Neuronal stem cell (in vitro differentiated cells): ENCODE measurements at regions not wholly inside any gene's neighbourhood (a gene's known extent, or its start where the extent isn't known, plus 50 kb on each side); places are given as distances from the start of the nearest gene placed in this dataset.

Experiments
- DNase-seq: peaks from one replicate; pipeline ENCODE4 v3.0.0-alpha.2; 2013; ENCODE audit warnings: low spot score
- H2AFZ ChIP-seq: one replicate; pipeline ENCODE4 v1.6.1; 2013; ENCODE audit warnings: mild to moderate bottlenecking, low read length, inconsistent platforms
- H2AK5ac ChIP-seq: 2 replicates; pipeline ENCODE4 v1.6.1; 2013; ENCODE audit warnings: low read depth, mild to moderate bottlenecking, inconsistent platforms, low read length, moderate library complexity, mixed read lengths
- H2BK120ac ChIP-seq: 2 replicates; pipeline ENCODE4 v1.6.1; 2013; ENCODE audit warnings: low read depth, mild to moderate bottlenecking, inconsistent platforms, low read length, moderate library complexity, mixed read lengths
- H2BK12ac ChIP-seq: one replicate; pipeline ENCODE4 v1.6.1; 2013; ENCODE audit warnings: low read length, inconsistent platforms
- H2BK15ac ChIP-seq: 2 replicates; pipeline ENCODE4 v1.6.1; 2013; ENCODE audit warnings: mild to moderate bottlenecking, low read length, inconsistent platforms, mixed read lengths
- H2BK5ac ChIP-seq: one replicate; pipeline ENCODE4 v1.6.1; 2013; ENCODE audit warnings: inconsistent platforms, mild to moderate bottlenecking, low read length, moderate library complexity
- H3K14ac ChIP-seq: one replicate; pipeline ENCODE4 v1.6.1; 2013; ENCODE audit warnings: low read length, inconsistent platforms
- H3K18ac ChIP-seq: 2 replicates; pipeline ENCODE4 v1.6.1; 2013; ENCODE audit warnings: low read length, inconsistent platforms
- H3K23ac ChIP-seq: 2 replicates; pipeline ENCODE4 v1.6.1; 2013; ENCODE audit warnings: low read depth, mild to moderate bottlenecking, mixed read lengths, low read length, inconsistent platforms; ENCODE audit not compliant: poor library complexity
- H3K27ac ChIP-seq: replicated peaks from 3 replicates; pipeline ENCODE4 v1.5.1; 2013; ENCODE audit warnings: low read length, inconsistent platforms
- H3K27me3 ChIP-seq, 3 experiments: 2 replicates each; pipeline ENCODE4 v1.6.1; 2013; ENCODE audit warnings: low read length in 3 of 3, mild to moderate bottlenecking in 2 of 3, inconsistent platforms in 1 of 3, low read depth in 1 of 3, mixed read lengths in 1 of 3, moderate library complexity in 1 of 3; ENCODE audit not compliant: control insufficient read depth in 3 of 3, insufficient read depth in 3 of 3
- H3K36me3 ChIP-seq, 2 donors: replicated peaks in 1 of 2; 2 replicates each; pipeline ENCODE4 v1.6.1; 2013; ENCODE audit warnings: low read length in 2 of 2; ENCODE audit not compliant: control insufficient read depth in 2 of 2, insufficient read depth in 2 of 2
- H3K4ac ChIP-seq: 2 replicates; pipeline ENCODE4 v1.6.1; 2013; ENCODE audit warnings: inconsistent platforms, mild to moderate bottlenecking, low read length, moderate library complexity
- H3K4me1 ChIP-seq, 2 donors: 1 replicate in 1 of 2; 2 replicates in 1 of 2; pipeline ENCODE4 v1.6.1; 2013; ENCODE audit warnings: low read length in 2 of 2, low read depth in 1 of 2; ENCODE audit not compliant: control insufficient read depth in 2 of 2, insufficient read depth in 1 of 2
- H3K4me2 ChIP-seq: one replicate; pipeline ENCODE4 v1.6.1; 2013; ENCODE audit warnings: mild to moderate bottlenecking, low read length, inconsistent platforms; ENCODE audit not compliant: insufficient read depth, poor library complexity, severe bottlenecking
- H3K4me3 ChIP-seq, 2 donors: 2 replicates each; pipeline ENCODE4 v1.5.1; 2013; ENCODE audit warnings: low read length in 2 of 2, mild to moderate bottlenecking in 2 of 2, inconsistent platforms in 1 of 2, moderate library complexity in 1 of 2
- H3K79me1 ChIP-seq: one replicate; pipeline ENCODE4 v1.6.1; 2013; ENCODE audit warnings: low read depth, mild to moderate bottlenecking, inconsistent platforms, low read length, moderate library complexity
- H3K9ac ChIP-seq: one replicate; pipeline ENCODE4 v1.6.1; 2013; ENCODE audit warnings: mild to moderate bottlenecking, low read depth, low read length, inconsistent platforms; ENCODE audit not compliant: poor library complexity
- H3K9me3 ChIP-seq, 2 donors: replicated peaks in 1 of 2; 2 replicates each; pipeline versions ENCODE3 to v1.6.1; 2013; ENCODE audit warnings: low read length in 2 of 2, mild to moderate bottlenecking in 2 of 2, inconsistent platforms in 1 of 2, low read depth in 1 of 2, mixed read lengths in 1 of 2, moderate library complexity in 1 of 2; ENCODE audit not compliant: control insufficient read depth in 2 of 2, insufficient read depth in 1 of 2
- H4K8ac ChIP-seq: one replicate; pipeline ENCODE4 v1.6.1; 2013; ENCODE audit warnings: low read depth, mild to moderate bottlenecking, inconsistent platforms, low read length, moderate library complexity
- H4K91ac ChIP-seq: one replicate; pipeline ENCODE4 v1.6.1; 2013; ENCODE audit warnings: low read length, low read depth, mild to moderate bottlenecking, inconsistent platforms; ENCODE audit not compliant: poor library complexity
- whole genome bisulfite sequencing, 2 donors: extraction: QIAGEN DNeasy Blood & Tissue Kit; methylation state at CpG; one replicate each; pipeline ENCODE4 v1.1.7; 2013; ENCODE audit warnings: missing lambda C conversion rate in 2 of 2, mixed read lengths in 1 of 2; ENCODE audit not compliant: insufficient read length in 2 of 2, insufficient replicate concordance in 1 of 2; ENCODE audit errors: extremely low coverage in 2 of 2; 5-methylcytosine and 5-hydroxymethylcytosine counted together

GRCh38 chr14:34003691-34004090 lies 52.8 kb upstream of the EGLN3 start:
- H2BK5ac ChIP-seq: no peak overlapping the region
- H2BK120ac ChIP-seq: no peak overlapping the region
- no peak overlapping the region for H4K91ac ChIP-seq
- H3K18ac ChIP-seq: no peak overlapping the region
- peaks cover 0 to 4% (median 0%) of the 10 kb centered on the region in 3 experiments for H3K27me3 ChIP-seq
- no peak overlapping the region for H3K23ac ChIP-seq
- H3K14ac ChIP-seq: no peak overlapping the region
- H3K36me3 ChIP-seq: no peaks in the 10 kb centered on the region
- no peak overlapping the region for H2AK5ac ChIP-seq
- no peak overlapping the region for H3K4ac ChIP-seq
- H2AFZ ChIP-seq: no peak overlapping the region
- H2BK15ac ChIP-seq: no peak overlapping the region
- H3K4me2 ChIP-seq: no peak overlapping the region
- no peak overlapping the region for H3K9ac ChIP-seq
- DNase-seq: no peak
- WGBS, 2 donors: no CpG with 5 or more reads among the region's 4 CpGs
- no peak overlapping the region for H3K4me3 ChIP-seq
- no peak overlapping the region for H4K8ac ChIP-seq
- H3K9me3 ChIP-seq: no peaks in the 10 kb centered on the region
- H3K4me1 ChIP-seq: no peaks in the 10 kb centered on the region
- no peak overlapping the region for H2BK12ac ChIP-seq
- H3K79me1 ChIP-seq: no peaks in the 10 kb centered on the region
- H3K27ac ChIP-seq: no peak overlapping the region

- no peak overlapping the region for H3K27ac ChIP-seq
- no peak overlapping the region for H2AK5ac ChIP-seq
- no peaks in the 10 kb centered on the region for H3K9me3 ChIP-seq
- H2AFZ ChIP-seq: no peak overlapping the region
- H3K18ac ChIP-seq: no peak overlapping the region
- no peak overlapping the region for H3K14ac ChIP-seq
- H3K4me1 ChIP-seq: no peaks in the 10 kb centered on the region
- H3K4me3 ChIP-seq: no peak overlapping the region
- H3K27me3 ChIP-seq: peaks cover 0 to 4% (median 0%) of the 10 kb centered on the region in 3 experiments
- DNase-seq: no peak
- no peak overlapping the region for H2BK120ac ChIP-seq
- no peak overlapping the region for H2BK15ac ChIP-seq
- no peak overlapping the region for H2BK12ac ChIP-seq
- H4K8ac ChIP-seq: no peak overlapping the region
- H3K9ac ChIP-seq: no peak overlapping the region
- H3K79me1 ChIP-seq: no peaks in the 10 kb centered on the region
- no peak overlapping the region for H3K23ac ChIP-seq
- no peaks in the 10 kb centered on the region for H3K36me3 ChIP-seq
- WGBS, 2 donors: no CpG with 5 or more reads among the region's 4 CpGs
- H4K91ac ChIP-seq: no peak overlapping the region
- H3K4me2 ChIP-seq: no peak overlapping the region
- no peak overlapping the region for H2BK5ac ChIP-seq
- no peak overlapping the region for H3K4ac ChIP-seq
Measured at GRCh38 chr14:34003082-34003668, 52.3 kb upstream of the EGLN3 start.
